GM19372 (cell line): ENCODE measurements at regions not wholly inside any gene's neighbourhood (a gene's known extent, or its start where the extent isn't known, plus 50 kb on each side); places are given as distances from the start of the nearest gene placed in this dataset.
"Not testable (repeated sequence)": the region's sequence is repeated elsewhere in the genome, so short reads cannot be mapped to it uniquely, and the experiment has no call there.

Experiments
- ATAC-seq: cut with Tn5 transposase; IDR thresholded peaks from one replicate; pipeline ENCODE4 v1.9.1; 2021; ENCODE audit warnings: mild to moderate bottlenecking, low read depth, moderate library complexity; ENCODE audit not compliant: unreplicated experiment

GRCh38 chrX:122133478-122133877 is 1050.6 kb upstream of the GRIA3 start:
- ATAC-seq = no peak

- no peak for ATAC-seq
Measured at GRCh38 chrX:122134291-122134690, 1049.8 kb upstream of the GRIA3 start.

GRCh38 chrX:122135070-122135469 is 1049.0 kb upstream of the GRIA3 start:
- ATAC-seq = no peak

- not testable (repeated sequence) for ATAC-seq
Measured at GRCh38 chrX:122140219-122140618, 1043.9 kb upstream of the GRIA3 start.

- no peak for ATAC-seq
Measured at GRCh38 chrX:122154019-122154418, 1030.1 kb upstream of the GRIA3 start.

- no peak for ATAC-seq
Measured at GRCh38 chrX:122168241-122168640, 1015.8 kb upstream of the GRIA3 start.

GRCh38 chrX:122184791-122185190 is 999.3 kb upstream of the GRIA3 start:
- ATAC-seq = no peak

- no peak for ATAC-seq
Measured at GRCh38 chrX:122187069-122187713, 996.9 kb upstream of the GRIA3 start.

- ATAC-seq = no peak
Measured at GRCh38 chrX:122188751-122189150, 995.3 kb upstream of the GRIA3 start.

GRCh38 chrX:122196343-122196742 is 987.7 kb upstream of the GRIA3 start:
- no peak for ATAC-seq

GRCh38 chrX:122203399-122203798 is 980.7 kb upstream of the GRIA3 start:
- ATAC-seq = no peak

- ATAC-seq = no peak
Measured at GRCh38 chrX:122218666-122219065, 965.4 kb upstream of the GRIA3 start.

- ATAC-seq = no peak
Measured at GRCh38 chrX:122219226-122219625, 964.9 kb upstream of the GRIA3 start.

GRCh38 chrX:122219735-122220134 is 964.3 kb upstream of the GRIA3 start:
- no peak for ATAC-seq

- ATAC-seq = no peak
Measured at GRCh38 chrX:122220644-122221373, 963.3 kb upstream of the GRIA3 start.

GRCh38 chrX:122221810-122222209 is 962.3 kb upstream of the GRIA3 start:
- not testable (repeated sequence) for ATAC-seq

- ATAC-seq = not testable (repeated sequence)
Measured at GRCh38 chrX:122224137-122224536, 959.9 kb upstream of the GRIA3 start.

- ATAC-seq = no peak
Measured at GRCh38 chrX:122238801-122239200, 945.3 kb upstream of the GRIA3 start.

- ATAC-seq = no peak
Measured at GRCh38 chrX:122241959-122242358, 942.1 kb upstream of the GRIA3 start.

GRCh38 chrX:122244080-122244479 is 940.0 kb upstream of the GRIA3 start:
- ATAC-seq = no peak

GRCh38 chrX:122245175-122245574 is 938.9 kb upstream of the GRIA3 start:
- ATAC-seq = no peak

GRCh38 chrX:122245943-122246342 is 938.1 kb upstream of the GRIA3 start:
- ATAC-seq = no peak
